ENCODE measurements at regions not wholly inside any gene's neighbourhood (a gene's known extent, or its start where the extent isn't known, plus 50 kb on each side); places are given as distances from the start of the nearest gene placed in this dataset.

- no peak for TF ChIP-seq POLR2AphosphoS5 (IDR thresholded peaks at IDR 0.05)
- no peak for TF ChIP-seq CTCF (IDR thresholded peaks at IDR 0.05)
- TF ChIP-seq EP300 (IDR thresholded peaks at IDR 0.05) = no peak
- TF ChIP-seq POLR2A (IDR thresholded peaks at IDR 0.05) = no peak
These were observed 279.4 kb upstream of the SPTLC3 start for GRCh38 chr20:12729326-12729725.

Data from upper lobe of left lung (tissue), 4 donors.